Kidney epithelial cell (primary cell): ENCODE measurements at regions not wholly inside any gene's neighbourhood (a gene's known extent, or its start where the extent isn't known, plus 50 kb on each side); places are given as distances from the start of the nearest gene placed in this dataset.

Source experiments
- DNase-seq: peaks from one replicate; pipeline ENCODE4 v3.0.0-alpha.2; 2010; ENCODE audit warnings: low read depth
- H3K27me3 ChIP-seq: 2 replicates; pipeline ENCODE4 v1.6.0; 2011; ENCODE audit warnings: low read length; ENCODE audit not compliant: control insufficient read depth, insufficient read depth
- H3K36me3 ChIP-seq: 2 replicates; pipeline ENCODE4 v1.5.1; 2011; ENCODE audit warnings: low read length; ENCODE audit not compliant: control insufficient read depth, insufficient read depth
- H3K4me3 ChIP-seq: 2 replicates; pipeline ENCODE4 v1.5.1; 2011; ENCODE audit warnings: low read depth, mild to moderate bottlenecking, control low read depth, low read length
- TF ChIP-seq, protein P1 (sequence below): IDR thresholded peaks from 2 replicates; pipeline ENCODE4 v1.5.1; 2011; ENCODE audit warnings: mild to moderate bottlenecking, moderate library complexity, low read length, control low read depth, inconsistent platforms; ENCODE audit not compliant: insufficient read depth, poor library complexity, severe bottlenecking

DNA sequence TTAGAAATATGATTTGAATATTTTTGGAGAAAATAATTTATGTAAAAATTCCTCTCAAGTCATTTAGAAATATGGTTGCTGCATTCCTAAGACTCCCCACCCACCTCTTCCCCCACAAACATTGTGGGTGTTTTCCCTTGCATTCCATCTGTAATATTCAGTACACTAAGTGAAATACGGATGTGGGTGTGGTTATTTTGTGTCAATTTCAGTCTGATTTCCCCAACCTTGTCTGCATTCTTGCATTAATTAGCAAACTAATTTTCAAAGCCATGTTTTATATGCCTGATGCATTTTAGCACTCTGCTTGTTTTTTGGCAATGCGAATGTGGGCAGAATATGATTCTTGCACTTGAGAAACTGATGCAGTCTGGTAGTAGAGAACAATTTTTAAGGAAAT, 408.3 kb upstream of the RGMA start:
- no peaks in the 10 kb centered on the region for H3K27me3 ChIP-seq
- no peak for DNase-seq
- no peak overlapping the region for H3K4me3 ChIP-seq
- TF ChIP-seq, protein P1, sequence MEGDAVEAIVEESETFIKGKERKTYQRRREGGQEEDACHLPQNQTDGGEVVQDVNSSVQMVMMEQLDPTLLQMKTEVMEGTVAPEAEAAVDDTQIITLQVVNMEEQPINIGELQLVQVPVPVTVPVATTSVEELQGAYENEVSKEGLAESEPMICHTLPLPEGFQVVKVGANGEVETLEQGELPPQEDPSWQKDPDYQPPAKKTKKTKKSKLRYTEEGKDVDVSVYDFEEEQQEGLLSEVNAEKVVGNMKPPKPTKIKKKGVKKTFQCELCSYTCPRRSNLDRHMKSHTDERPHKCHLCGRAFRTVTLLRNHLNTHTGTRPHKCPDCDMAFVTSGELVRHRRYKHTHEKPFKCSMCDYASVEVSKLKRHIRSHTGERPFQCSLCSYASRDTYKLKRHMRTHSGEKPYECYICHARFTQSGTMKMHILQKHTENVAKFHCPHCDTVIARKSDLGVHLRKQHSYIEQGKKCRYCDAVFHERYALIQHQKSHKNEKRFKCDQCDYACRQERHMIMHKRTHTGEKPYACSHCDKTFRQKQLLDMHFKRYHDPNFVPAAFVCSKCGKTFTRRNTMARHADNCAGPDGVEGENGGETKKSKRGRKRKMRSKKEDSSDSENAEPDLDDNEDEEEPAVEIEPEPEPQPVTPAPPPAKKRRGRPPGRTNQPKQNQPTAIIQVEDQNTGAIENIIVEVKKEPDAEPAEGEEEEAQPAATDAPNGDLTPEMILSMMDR, result no peak
- H3K36me3 ChIP-seq, result no peaks in the 10 kb centered on the region

DNA sequence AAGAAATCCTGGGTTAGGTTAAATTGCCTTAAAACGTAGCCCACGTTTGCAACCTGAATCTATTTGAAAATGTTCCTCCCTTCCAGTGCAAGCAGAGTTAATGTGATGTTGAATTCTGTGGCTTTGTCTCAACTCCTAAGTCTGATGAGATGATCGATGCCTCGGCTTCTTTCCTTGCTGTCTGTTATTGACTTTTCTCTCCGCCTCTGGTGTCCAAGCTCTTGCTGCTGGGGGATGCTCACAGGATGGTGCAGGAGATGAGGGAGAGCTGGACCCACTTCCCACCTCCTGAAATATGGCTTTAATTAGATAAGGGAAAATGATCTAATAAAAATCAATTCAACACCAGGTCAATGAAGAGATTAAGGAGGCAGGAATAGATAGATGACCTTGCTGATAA, 407.9 kb upstream of the RGMA start:
- H3K36me3 ChIP-seq, result no peaks in the 10 kb centered on the region
- no peak for DNase-seq
- H3K27me3 ChIP-seq, result no peaks in the 10 kb centered on the region
- no peak overlapping the region for H3K4me3 ChIP-seq
- TF ChIP-seq, protein P1, result no peak

DNA sequence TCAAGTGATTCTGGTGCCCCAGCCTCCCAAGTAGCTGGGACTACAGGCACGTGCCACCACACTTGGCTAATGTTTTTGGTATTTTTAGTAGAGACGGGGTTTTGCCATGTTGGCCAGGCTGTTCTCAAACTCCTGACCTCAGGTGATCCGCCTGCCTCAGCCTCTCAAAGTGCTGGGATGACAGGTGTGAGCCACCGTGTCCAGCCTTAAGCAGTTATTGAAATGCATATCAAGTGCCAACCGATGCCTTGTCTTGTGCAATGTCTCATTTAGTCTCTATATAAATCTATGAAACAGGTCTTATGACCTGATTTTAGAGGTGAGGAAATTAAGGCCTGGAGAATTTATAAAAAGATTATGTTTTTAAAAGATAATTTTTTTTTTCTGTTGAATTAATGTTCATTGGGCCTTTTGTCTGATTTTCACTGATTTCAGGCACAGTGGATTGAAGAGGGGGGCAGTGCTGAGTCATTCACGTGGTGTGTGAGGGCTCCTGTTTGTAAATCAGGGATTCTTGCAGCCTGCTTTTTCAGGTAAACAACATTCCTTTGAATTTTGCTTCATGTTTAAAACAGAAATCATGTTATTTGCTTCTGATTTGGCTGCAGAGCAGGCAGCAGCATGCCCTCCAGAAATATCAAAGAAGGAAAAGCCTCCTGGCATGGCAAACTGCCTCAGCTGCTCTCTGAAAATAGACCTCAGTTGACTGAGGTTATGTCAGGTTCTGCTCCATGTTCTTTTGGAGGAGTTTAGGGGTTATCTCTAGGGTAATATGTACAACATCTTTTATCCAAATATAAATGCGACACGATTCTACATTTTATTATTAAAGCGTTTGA, 407.0 kb upstream of the RGMA start:
- Histone ChIP-seq H3K36me3 (no peaks in the 10 kb centered on the region), H3K4me3 (no peak overlapping the region), H3K27me3 (no peaks in the 10 kb centered on the region)
- no peak for DNase-seq
- TF ChIP-seq, protein P1, result no peak

DNA sequence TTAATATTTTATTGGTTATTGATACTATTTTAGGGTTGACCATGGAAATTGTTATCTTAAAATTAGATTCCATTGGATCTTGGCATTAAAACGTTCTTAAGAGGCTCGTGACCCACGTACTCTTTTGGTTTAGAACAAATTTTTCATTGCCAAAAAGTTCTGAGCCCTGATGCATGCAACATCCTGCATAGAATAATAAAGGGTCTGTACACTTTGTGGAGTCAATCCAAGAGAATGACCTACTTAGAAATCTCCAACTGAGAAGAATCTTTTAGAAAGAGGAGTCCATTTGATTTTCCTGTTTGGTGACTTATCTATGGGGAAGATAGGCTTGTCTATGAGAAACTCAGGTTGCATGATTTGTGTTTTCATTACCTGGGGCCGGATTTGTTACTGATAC, 404.2 kb upstream of the RGMA start:
- Histone ChIP-seq H3K4me3 (no peak overlapping the region), H3K27me3 (no peaks in the 10 kb centered on the region), H3K36me3 (no peaks in the 10 kb centered on the region)
- TF ChIP-seq, protein P1, result no peak
- no peak for DNase-seq

DNA sequence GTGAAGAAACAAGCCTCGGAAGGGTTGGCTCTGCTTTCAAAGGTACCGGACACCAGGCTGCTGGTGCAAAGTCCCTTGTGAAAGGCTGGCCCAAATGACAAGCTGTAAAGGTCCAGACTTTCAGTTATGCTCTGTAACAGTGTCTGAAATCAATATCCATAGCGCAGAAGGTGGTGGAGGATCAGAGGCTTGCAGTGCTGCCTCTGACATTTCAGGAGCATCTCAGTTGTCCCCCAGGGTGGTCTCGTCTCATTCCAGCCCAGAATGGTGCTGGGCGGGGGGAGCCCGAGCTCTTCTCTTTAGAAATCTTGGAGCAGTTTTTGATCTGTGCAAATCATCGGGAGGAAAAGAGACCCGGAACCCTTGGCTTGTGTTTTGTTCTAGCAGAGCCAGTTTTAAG, 402.3 kb upstream of the RGMA start:
- H3K27me3 ChIP-seq, result no peaks in the 10 kb centered on the region
- no peaks in the 10 kb centered on the region for H3K36me3 ChIP-seq
- TF ChIP-seq, protein P1, result no peak
- no peak for DNase-seq
- H3K4me3 ChIP-seq, result no peak overlapping the region

DNA sequence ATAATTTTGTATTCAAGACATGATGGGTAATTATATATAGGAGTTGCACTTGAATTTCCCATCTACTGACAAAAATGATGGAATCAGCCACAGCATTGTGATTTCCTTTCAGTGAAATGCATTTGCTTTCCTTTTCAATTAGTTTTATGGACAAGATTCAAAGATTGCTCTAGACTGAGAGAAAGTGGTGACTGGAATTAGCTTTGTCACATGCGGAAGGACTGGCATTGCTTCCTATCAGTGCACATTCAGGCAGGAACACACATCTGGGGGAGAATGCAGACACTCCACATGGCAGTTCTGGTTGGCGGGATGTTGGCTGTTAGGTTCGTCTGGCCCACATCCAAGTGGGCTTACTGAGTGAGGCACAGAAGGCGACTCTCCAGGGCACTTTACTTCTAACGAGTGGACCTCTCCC, 399.3 kb upstream of the RGMA start:
- TF ChIP-seq, protein P1, result no peak
- no peaks in the 10 kb centered on the region for H3K36me3 ChIP-seq
- no peak for DNase-seq
- no peaks in the 10 kb centered on the region for H3K27me3 ChIP-seq
- H3K4me3 ChIP-seq, result no peak overlapping the region
